ENCODE measurements at regions not wholly inside any gene's neighbourhood (a gene's known extent, or its start where the extent isn't known, plus 50 kb on each side); places are given as distances from the start of the nearest gene placed in this dataset.

DNA sequence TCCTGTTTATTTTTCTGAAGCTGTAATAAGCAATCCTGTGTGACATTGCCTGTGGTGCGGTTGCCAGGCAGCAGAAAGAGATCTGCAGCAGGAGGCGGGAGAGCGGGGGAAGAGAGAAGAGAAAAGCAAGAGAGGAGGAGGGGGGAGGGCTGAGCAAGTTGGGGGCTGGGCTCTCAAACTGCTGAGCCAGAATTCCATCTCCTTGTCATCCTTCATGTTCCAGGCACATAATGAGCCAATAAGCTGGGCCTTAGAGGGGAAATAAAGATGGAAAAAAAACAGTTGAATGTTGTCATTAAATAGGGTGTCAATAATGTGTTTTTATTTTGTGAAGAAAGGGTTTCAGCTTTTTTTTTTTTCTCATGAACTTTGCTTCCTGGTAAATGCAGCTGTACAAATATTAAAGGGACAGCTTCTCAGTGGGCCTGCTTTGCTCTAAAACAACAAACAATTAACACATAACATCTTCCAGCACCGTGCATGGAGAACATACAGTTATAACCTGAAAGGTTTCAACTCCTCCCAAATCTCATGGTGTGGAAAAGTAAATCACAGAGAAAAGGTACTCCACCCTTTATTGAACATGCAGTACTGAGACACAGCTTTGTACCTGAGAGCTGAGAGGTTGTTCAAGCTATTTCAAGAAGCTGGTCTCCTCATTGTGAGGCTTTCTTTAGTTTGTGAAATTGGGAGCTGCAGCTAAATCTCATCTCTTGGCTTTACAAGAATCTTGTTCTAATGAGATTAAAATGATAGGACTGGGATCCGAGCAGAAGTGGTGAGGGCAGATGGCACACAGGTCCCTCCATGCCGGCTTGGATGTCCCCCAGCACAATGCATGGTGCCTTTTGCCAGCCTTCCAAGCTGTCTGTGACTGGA is 451.1 kb upstream of the KCNMB2 start:
- H3K4me3 ChIP-seq (ENCODE audit: insufficient read depth, low read depth, low read length, poor library complexity, severe bottlenecking), result no peak overlapping the region
- peaks cover 6% of the 10 kb centered on the region for H3K4me1 ChIP-seq (ENCODE audit: control insufficient read depth, insufficient read depth, low read length, poor library complexity, severe bottlenecking)
- H3K9me3 ChIP-seq (ENCODE audit: control insufficient read depth, low read length), result no peaks in the 10 kb centered on the region
- no peak overlapping the region for H3K27ac ChIP-seq (ENCODE audit: insufficient read depth, low read length, poor library complexity, severe bottlenecking)
- peak in 1 of 3 donors; percentile 9 for DNase-seq
- H3K36me3 ChIP-seq (ENCODE audit: control insufficient read depth, insufficient read depth, low read length), result no peaks in the 10 kb centered on the region
- H3K27me3 ChIP-seq (replicated peaks; ENCODE audit: control insufficient read depth, insufficient read depth, low read length, poor library complexity, severe bottlenecking), result no peaks in the 10 kb centered on the region

DNA sequence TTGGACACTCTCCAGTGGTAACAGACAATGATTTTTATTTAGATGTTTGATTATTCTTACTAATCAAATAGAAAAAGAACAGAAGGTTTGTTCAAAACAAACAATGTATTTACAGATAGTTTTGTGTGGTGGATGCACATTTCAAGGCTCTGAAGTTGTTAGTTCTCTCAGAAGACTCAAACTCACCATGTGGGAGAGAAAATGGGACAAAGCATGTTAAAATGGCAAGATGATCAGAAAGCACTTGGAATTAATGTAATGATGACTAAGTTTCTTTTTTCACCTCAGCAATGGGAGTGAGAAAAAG is 450.5 kb upstream of the KCNMB2 start:
- Histone ChIP-seq H3K36me3 (ENCODE audit: control insufficient read depth, insufficient read depth, low read length) (no peaks in the 10 kb centered on the region), H3K4me3 (ENCODE audit: insufficient read depth, low read depth, low read length, poor library complexity, severe bottlenecking) (no peak overlapping the region), H3K9me3 (ENCODE audit: control insufficient read depth, low read length) (no peaks in the 10 kb centered on the region), H3K27me3 (replicated peaks; ENCODE audit: control insufficient read depth, insufficient read depth, low read length, poor library complexity, severe bottlenecking) (no peaks in the 10 kb centered on the region), H3K4me1 (ENCODE audit: control insufficient read depth, insufficient read depth, low read length, poor library complexity, severe bottlenecking) (peaks cover 6% of the 10 kb centered on the region), H3K27ac (ENCODE audit: insufficient read depth, low read length, poor library complexity, severe bottlenecking) (no peak overlapping the region)
- DNase-seq, result no peak

DNA sequence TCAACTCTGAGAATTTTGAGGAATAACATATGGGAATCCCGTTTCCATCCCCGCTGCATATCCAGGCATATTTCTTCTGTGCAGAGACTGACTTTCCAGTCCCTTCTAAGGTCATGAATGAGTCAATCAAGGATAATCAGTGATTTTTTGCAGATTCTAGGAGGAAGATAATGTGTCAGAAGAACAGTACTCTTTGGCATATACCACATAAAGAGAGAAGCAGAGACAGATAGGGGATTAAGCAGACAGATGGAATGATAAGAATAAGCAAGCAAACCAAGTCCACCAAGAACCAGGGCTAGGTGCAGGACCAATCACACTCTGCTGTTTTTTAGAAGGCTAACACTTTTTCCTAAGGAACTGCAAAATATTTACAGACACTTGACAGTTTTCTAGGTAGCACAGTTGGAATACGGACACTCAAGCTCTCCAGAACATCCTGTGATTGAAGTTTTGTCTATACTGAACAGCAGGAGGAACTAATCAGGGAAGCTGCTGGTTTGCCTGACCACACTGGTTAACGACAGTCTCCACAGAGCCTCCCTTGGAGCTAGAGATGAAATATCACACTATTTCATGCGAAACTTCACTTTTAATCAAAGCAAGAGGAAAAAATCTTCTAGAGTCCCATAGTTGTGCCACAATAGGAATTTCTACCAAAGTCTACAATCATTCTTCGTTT is 450.0 kb upstream of the KCNMB2 start:
- no peaks in the 10 kb centered on the region for H3K9me3 ChIP-seq (ENCODE audit: control insufficient read depth, low read length)

DNA sequence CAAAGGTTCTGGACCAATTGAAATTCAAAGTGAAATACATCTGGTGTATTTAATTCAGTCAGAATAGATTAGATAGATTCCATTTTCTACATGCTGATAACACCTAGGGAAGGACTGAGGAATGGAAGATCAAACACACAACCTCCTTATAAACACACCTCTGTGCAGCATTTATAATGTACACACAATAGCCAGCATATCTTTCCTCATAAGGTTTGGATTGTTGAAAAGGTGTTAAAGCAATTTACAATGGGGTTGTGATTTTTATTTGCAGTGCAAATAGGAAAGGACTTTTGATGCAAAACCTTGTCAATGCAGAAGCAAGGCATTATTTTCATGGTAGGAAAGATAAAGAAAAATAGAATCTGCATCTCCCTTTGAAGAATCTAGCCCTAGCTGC is 448.9 kb upstream of the KCNMB2 start:
- Histone ChIP-seq H3K9me3 (ENCODE audit: control insufficient read depth, low read length) (no peaks in the 10 kb centered on the region), H3K27me3 (replicated peaks; ENCODE audit: control insufficient read depth, insufficient read depth, low read length, poor library complexity, severe bottlenecking) (no peaks in the 10 kb centered on the region), H3K4me1 (ENCODE audit: control insufficient read depth, insufficient read depth, low read length, poor library complexity, severe bottlenecking) (peaks cover 6% of the 10 kb centered on the region), H3K27ac (ENCODE audit: insufficient read depth, low read length, poor library complexity, severe bottlenecking) (no peak overlapping the region), H3K36me3 (ENCODE audit: control insufficient read depth, insufficient read depth, low read length) (no peaks in the 10 kb centered on the region), H3K4me3 (ENCODE audit: insufficient read depth, low read depth, low read length, poor library complexity, severe bottlenecking) (no peak overlapping the region)
- no peak for DNase-seq

More for the DNA sequence above, 450.0 kb upstream of the KCNMB2 start:
- no peaks in the 10 kb centered on the region for H3K36me3 ChIP-seq (ENCODE audit: control insufficient read depth, insufficient read depth, low read length)
- H3K4me1 ChIP-seq (ENCODE audit: control insufficient read depth, insufficient read depth, low read length, poor library complexity, severe bottlenecking), result peaks cover 6% of the 10 kb centered on the region
- no peaks in the 10 kb centered on the region for H3K27me3 ChIP-seq (replicated peaks; ENCODE audit: control insufficient read depth, insufficient read depth, low read length, poor library complexity, severe bottlenecking)
- H3K4me3 ChIP-seq (ENCODE audit: insufficient read depth, low read depth, low read length, poor library complexity, severe bottlenecking), result no peak overlapping the region
- no peak for DNase-seq
- H3K27ac ChIP-seq (ENCODE audit: insufficient read depth, low read length, poor library complexity, severe bottlenecking), result no peak overlapping the region

DNA sequence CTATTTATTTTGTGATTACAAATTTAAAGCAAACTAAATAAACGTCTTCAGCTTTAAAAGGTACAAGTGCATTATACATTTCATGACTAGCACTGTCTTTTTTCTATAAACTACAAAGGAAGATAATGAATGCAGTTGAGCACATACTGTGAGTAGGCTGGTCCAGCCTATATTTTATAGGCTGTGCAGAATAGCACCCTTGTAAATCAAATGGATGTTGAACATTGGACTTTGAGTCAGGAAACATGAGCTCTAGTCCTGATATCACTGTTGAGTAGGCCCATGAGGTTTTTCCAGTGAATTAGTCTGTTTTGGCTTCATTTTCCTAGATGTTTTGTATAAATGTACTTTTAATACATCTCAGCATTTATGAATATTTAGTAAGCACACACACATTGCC is 447.3 kb upstream of the KCNMB2 start:
- Histone ChIP-seq H3K4me1 (ENCODE audit: control insufficient read depth, insufficient read depth, low read length, poor library complexity, severe bottlenecking) (peaks cover 6% of the 10 kb centered on the region), H3K27me3 (replicated peaks; ENCODE audit: control insufficient read depth, insufficient read depth, low read length, poor library complexity, severe bottlenecking) (no peaks in the 10 kb centered on the region), H3K27ac (ENCODE audit: insufficient read depth, low read length, poor library complexity, severe bottlenecking) (no peak overlapping the region), H3K9me3 (ENCODE audit: control insufficient read depth, low read length) (no peaks in the 10 kb centered on the region), H3K4me3 (ENCODE audit: insufficient read depth, low read depth, low read length, poor library complexity, severe bottlenecking) (no peak overlapping the region), H3K36me3 (ENCODE audit: control insufficient read depth, insufficient read depth, low read length) (no peaks in the 10 kb centered on the region)
- no peak for DNase-seq

DNA sequence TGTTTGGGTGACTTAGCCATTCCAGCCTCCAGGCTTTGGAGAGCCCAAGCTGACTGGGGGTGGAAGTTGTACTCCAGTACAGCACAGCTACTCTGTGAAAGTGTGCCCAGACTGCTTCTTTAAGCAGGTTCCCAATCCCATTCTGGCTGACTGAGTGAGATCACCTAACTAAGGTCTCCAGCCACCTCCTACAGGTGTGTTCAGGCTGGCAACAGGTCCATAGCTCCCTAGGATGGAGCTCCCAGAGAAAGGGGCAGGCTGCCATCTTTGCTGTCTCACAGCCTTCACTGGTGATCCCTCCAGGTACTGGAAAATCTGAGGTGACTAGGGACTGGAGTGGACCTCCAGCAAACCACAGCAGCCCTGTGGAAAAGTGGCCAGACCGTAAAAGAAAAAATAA is 445.3 kb upstream of the KCNMB2 start:
- Histone ChIP-seq H3K9me3 (ENCODE audit: control insufficient read depth, low read length) (no peaks in the 10 kb centered on the region), H3K36me3 (ENCODE audit: control insufficient read depth, insufficient read depth, low read length) (no peaks in the 10 kb centered on the region), H3K27me3 (replicated peaks; ENCODE audit: control insufficient read depth, insufficient read depth, low read length, poor library complexity, severe bottlenecking) (no peaks in the 10 kb centered on the region), H3K4me1 (ENCODE audit: control insufficient read depth, insufficient read depth, low read length, poor library complexity, severe bottlenecking) (no peaks in the 10 kb centered on the region), H3K4me3 (ENCODE audit: insufficient read depth, low read depth, low read length, poor library complexity, severe bottlenecking) (no peak overlapping the region), H3K27ac (ENCODE audit: insufficient read depth, low read length, poor library complexity, severe bottlenecking) (no peak overlapping the region)
- DNase-seq, result no peak

DNA sequence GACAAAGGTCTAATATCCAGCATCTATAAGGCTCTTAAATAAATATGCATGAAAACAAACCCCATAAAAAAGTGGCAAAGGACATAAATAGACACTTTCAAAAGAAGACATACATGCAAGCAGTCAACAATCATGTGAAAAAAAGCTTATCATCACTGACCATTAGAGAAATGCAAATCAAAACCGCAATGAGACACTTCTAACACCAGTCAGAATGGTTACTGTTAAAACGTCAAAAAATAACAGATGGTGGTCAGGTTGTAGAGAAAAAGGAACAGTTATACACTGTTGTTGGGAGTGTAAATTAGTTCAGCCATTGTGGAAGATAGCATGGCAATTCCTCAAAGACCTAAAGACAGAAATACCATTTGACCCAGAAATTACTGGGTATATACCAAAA is 440.7 kb upstream of the KCNMB2 start:
- H3K4me3 ChIP-seq (ENCODE audit: insufficient read depth, low read depth, low read length, poor library complexity, severe bottlenecking), result no peak overlapping the region
- no peaks in the 10 kb centered on the region for H3K36me3 ChIP-seq (ENCODE audit: control insufficient read depth, insufficient read depth, low read length)
- no peaks in the 10 kb centered on the region for H3K27me3 ChIP-seq (replicated peaks; ENCODE audit: control insufficient read depth, insufficient read depth, low read length, poor library complexity, severe bottlenecking)
- no peaks in the 10 kb centered on the region for H3K4me1 ChIP-seq (ENCODE audit: control insufficient read depth, insufficient read depth, low read length, poor library complexity, severe bottlenecking)
- no peak overlapping the region for H3K27ac ChIP-seq (ENCODE audit: insufficient read depth, low read length, poor library complexity, severe bottlenecking)
- DNase-seq, result no peak
- H3K9me3 ChIP-seq (ENCODE audit: control insufficient read depth, low read length), result no peaks in the 10 kb centered on the region

DNA sequence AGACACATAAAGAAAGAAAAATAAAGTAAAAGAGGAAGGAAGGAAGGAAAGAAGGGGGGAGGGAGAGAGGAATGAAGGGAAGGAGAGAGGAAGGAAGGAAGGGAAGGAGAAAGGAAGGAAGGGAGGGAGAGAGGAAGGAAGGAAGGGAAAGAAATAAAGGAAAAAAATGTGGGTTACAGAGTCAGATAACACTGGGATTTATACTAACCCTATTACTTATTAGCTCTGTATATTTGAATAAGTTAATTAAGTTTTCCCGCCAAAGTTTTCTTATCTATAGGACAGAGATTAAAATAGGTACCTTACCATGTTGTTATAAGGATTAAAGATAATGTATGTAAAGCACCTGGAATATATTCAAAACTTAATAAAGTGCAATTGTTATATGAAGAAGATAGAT is 439.3 kb upstream of the KCNMB2 start:
- Histone ChIP-seq H3K27me3 (replicated peaks; ENCODE audit: control insufficient read depth, insufficient read depth, low read length, poor library complexity, severe bottlenecking) (no peaks in the 10 kb centered on the region), H3K4me1 (ENCODE audit: control insufficient read depth, insufficient read depth, low read length, poor library complexity, severe bottlenecking) (no peaks in the 10 kb centered on the region), H3K36me3 (ENCODE audit: control insufficient read depth, insufficient read depth, low read length) (no peaks in the 10 kb centered on the region), H3K9me3 (ENCODE audit: control insufficient read depth, low read length) (no peaks in the 10 kb centered on the region), H3K27ac (ENCODE audit: insufficient read depth, low read length, poor library complexity, severe bottlenecking) (no peak overlapping the region), H3K4me3 (ENCODE audit: insufficient read depth, low read depth, low read length, poor library complexity, severe bottlenecking) (no peak overlapping the region)
- no peak for DNase-seq

DNA sequence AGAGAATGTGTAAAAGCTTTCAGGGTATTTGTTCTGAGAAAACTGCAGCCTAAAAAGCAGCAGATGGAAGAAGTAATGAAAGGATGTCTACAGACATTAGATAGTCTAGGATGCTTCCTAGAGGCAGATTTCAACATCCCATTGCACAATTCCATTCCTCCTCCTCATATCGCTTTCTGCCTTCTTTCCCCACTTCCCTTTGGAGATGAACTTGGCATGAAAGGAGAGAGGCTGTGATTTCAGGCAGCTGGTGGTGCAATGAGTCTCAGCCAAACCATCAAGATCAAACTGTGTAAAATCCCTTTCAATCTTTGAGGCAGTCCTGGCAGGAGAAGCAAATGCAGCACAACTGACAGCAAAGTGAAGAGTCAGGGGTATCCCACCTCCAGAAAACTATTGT is 438.7 kb upstream of the KCNMB2 start:
- Histone ChIP-seq H3K9me3 (ENCODE audit: control insufficient read depth, low read length) (no peaks in the 10 kb centered on the region), H3K4me3 (ENCODE audit: insufficient read depth, low read depth, low read length, poor library complexity, severe bottlenecking) (no peak overlapping the region), H3K36me3 (ENCODE audit: control insufficient read depth, insufficient read depth, low read length) (no peaks in the 10 kb centered on the region), H3K27ac (ENCODE audit: insufficient read depth, low read length, poor library complexity, severe bottlenecking) (no peak overlapping the region), H3K27me3 (replicated peaks; ENCODE audit: control insufficient read depth, insufficient read depth, low read length, poor library complexity, severe bottlenecking) (no peaks in the 10 kb centered on the region), H3K4me1 (ENCODE audit: control insufficient read depth, insufficient read depth, low read length, poor library complexity, severe bottlenecking) (no peaks in the 10 kb centered on the region)
- DNase-seq, result no peak

DNA sequence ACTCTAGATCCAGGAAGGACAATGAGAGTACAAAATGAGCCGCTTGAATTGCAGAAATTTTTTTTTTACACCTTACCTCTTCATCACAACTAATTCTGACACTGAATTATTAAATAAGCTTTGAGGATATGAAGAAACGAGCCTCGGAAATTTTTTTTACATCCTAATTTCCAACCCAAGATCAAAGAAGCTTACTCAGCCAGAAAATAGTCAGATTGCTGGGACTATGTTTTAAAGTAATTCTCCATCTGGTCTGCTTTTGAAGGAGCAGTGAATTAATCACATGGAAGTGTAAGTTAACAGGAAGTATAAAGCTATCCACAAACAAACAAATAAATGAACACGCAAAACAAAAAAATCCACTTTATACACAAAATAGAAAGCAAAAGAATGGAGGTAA is 437.0 kb upstream of the KCNMB2 start:
- Histone ChIP-seq H3K27me3 (replicated peaks; ENCODE audit: control insufficient read depth, insufficient read depth, low read length, poor library complexity, severe bottlenecking) (no peaks in the 10 kb centered on the region), H3K27ac (ENCODE audit: insufficient read depth, low read length, poor library complexity, severe bottlenecking) (no peak overlapping the region), H3K36me3 (ENCODE audit: control insufficient read depth, insufficient read depth, low read length) (no peaks in the 10 kb centered on the region), H3K9me3 (ENCODE audit: control insufficient read depth, low read length) (no peaks in the 10 kb centered on the region), H3K4me3 (ENCODE audit: insufficient read depth, low read depth, low read length, poor library complexity, severe bottlenecking) (no peak overlapping the region), H3K4me1 (ENCODE audit: control insufficient read depth, insufficient read depth, low read length, poor library complexity, severe bottlenecking) (no peaks in the 10 kb centered on the region)
- DNase-seq, result no peak
